Spleen (tissue), 7 donors: ENCODE measurements at regions not wholly inside any gene's neighbourhood (a gene's known extent, or its start where the extent isn't known, plus 50 kb on each side); places are given as distances from the start of the nearest gene placed in this dataset.

Experiments
- CTCF ChIP-seq, 11 experiments: fragments of 200-600 bp in 7 of 11; fragments of 450-650 bp in 4 of 11; sonication (generic) in 4 of 11; IDR thresholded peaks in 8 of 11; conservative IDR thresholded peaks in 3 of 11; 1 replicate in 7 of 11; 2 replicates in 4 of 11; pipeline versions ENCODE4 v1.4.0 to v1.8.0; 2016 to 2021; ENCODE audit warnings: antibody characterized with exemption in 11 of 11, inconsistent platforms in 4 of 11, mild to moderate bottlenecking in 1 of 11
- POLR2A ChIP-seq, 3 donors: fragments of 450-650 bp; IDR thresholded peaks; one replicate each; pipeline ENCODE4 v1.5.1; 2017; ENCODE audit warnings: antibody characterized with exemption in 3 of 3, mild to moderate bottlenecking in 1 of 3
- donor health status: DM: no; HTN: no; CAD: no; lungs with moderate emphysema.
- donor health status: DM: no; HTN: no; CAD: no.
- donor health status: DM: no; HTN: no; CAD: no.

DNA sequence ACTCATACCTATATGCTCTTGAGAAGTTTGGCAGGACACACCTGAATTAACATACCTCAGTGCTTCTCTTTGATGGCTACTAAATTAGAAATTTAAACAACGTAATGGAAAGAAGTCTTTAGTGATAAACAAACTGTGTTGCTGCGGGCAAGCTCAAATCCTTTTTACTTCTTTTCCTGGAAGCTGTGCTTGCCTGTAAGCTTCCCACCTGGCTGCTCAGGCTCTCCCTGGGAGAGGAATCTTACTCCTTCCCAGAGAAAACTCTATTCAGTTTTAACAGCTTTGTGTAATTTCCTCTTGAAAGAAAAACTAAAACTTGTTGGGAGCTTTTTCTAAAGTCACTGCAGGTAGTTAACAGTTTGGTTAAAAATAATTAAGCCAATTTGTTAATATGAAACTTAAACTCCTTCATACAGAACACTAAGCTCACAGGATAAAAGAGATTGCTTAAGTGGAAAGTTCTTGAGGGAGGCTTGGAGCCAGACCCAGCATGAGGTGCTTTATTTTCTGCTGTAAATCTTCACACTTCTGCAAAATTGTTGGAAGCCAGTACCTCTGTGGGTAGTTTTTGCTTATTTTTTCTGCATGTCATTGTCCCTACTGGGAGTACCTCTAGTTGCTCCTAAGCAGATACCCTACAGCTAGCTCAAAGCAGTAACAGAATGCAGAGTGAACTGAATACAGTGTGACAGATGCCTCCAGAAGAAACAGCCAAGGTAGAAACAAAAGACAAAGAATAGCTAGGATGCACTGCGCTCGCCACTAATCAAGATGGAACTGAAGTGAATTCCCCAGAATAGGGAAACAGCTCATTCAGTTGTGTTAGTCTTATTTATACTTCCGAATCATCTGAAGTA is 1253.0 kb downstream of the PCDH17 start:
- TF ChIP-seq CTCF (IDR thresholded peaks at IDR 0.05 in 8 of 11, conservative IDR thresholded peaks at IDR 0.05 in 3 of 11) (no peak), POLR2A (IDR thresholded peaks at IDR 0.05) (no peak)
